IMR-90 (cell line): ENCODE measurements at regions not wholly inside any gene's neighbourhood (a gene's known extent, or its start where the extent isn't known, plus 50 kb on each side); places are given as distances from the start of the nearest gene placed in this dataset.

ENCODE experiments used
- ATAC-seq: fragments of 200-7000 bp; cut with Tn5 transposase; 2 replicates; pipeline ENCODE4 v1.9.1; 2020; ENCODE audit warnings: low read depth, mild to moderate bottlenecking, moderate library complexity
- BruUV-seq: library from RNA; stranded (reverse); fragments of 400-500 nt; replicated peaks from 2 replicates; lab custom pipeline; 2021; lab: Mats Ljungman, UMichigan
- CTCF ChIA-PET: fragments of 300-600 bp; formaldehyde crosslinking; extraction: SDS; loops from one replicate; lab custom pipeline; 2021; ENCODE audit warnings: antibody characterized with exemption; lab: Yijun Ruan, JAX
- POLR2A ChIA-PET: fragments of 300-600 bp; sonication (Branson Sonifier 250); formaldehyde crosslinking; loops from one replicate; lab custom pipeline; 2022; ENCODE audit warnings: antibody characterized with exemption; ENCODE audit not compliant: unreplicated experiment; lab: Charles Lee
- DNase-seq: peaks from one replicate; pipeline ENCODE4 v3.0.0; 2013
- H2AFZ ChIP-seq: replicated peaks from 2 replicates; pipeline ENCODE3; 2013; ENCODE audit warnings: low read length, mild to moderate bottlenecking; ENCODE audit not compliant: poor library complexity
- H2AK5ac ChIP-seq: 2 replicates; pipeline ENCODE4 v1.6.1; 2013; ENCODE audit warnings: low read depth, low read length, inconsistent platforms
- H2AK9ac ChIP-seq: replicated peaks from 2 replicates; pipeline ENCODE3; 2013; ENCODE audit warnings: mild to moderate bottlenecking, low read depth, low read length, moderate library complexity; ENCODE audit not compliant: poor library complexity
- H2BK120ac ChIP-seq: 2 replicates; pipeline ENCODE4 v1.6.1; 2013; ENCODE audit warnings: low read depth, low read length, inconsistent platforms
- H2BK15ac ChIP-seq: 3 replicates; pipeline ENCODE4 v1.6.1; 2013; ENCODE audit warnings: low read depth, low read length, inconsistent platforms
- H2BK20ac ChIP-seq: 2 replicates; pipeline ENCODE4 v1.6.1; 2013; ENCODE audit warnings: low read depth, mild to moderate bottlenecking, inconsistent platforms, low read length, moderate library complexity
- H2BK5ac ChIP-seq: 2 replicates; pipeline ENCODE4 v1.6.1; 2013; ENCODE audit warnings: mild to moderate bottlenecking, low read depth, low read length, inconsistent platforms; ENCODE audit not compliant: poor library complexity, severe bottlenecking
- H3K14ac ChIP-seq: replicated peaks from 2 replicates; pipeline ENCODE4 v1.6.1; 2013; ENCODE audit warnings: low read depth, low read length, inconsistent platforms
- H3K18ac ChIP-seq: 2 replicates; pipeline ENCODE4 v1.6.1; 2013; ENCODE audit warnings: low read depth, low read length, control low read depth
- H3K23ac ChIP-seq: 2 replicates; pipeline ENCODE4 v1.6.1; 2013; ENCODE audit warnings: low read depth, low read length, inconsistent platforms
- H3K27ac ChIP-seq: 2 replicates; pipeline ENCODE4 v1.5.1; 2013; ENCODE audit warnings: mild to moderate bottlenecking, control low read depth, low read length; ENCODE audit not compliant: insufficient read depth
- H3K27me3 ChIP-seq: 2 replicates; pipeline ENCODE4 v1.6.1; 2013; ENCODE audit warnings: low read length; ENCODE audit not compliant: control insufficient read depth, insufficient read depth
- H3K36me3 ChIP-seq: 2 replicates; pipeline ENCODE4 v1.6.1; 2013; ENCODE audit warnings: low read length, mixed read lengths; ENCODE audit not compliant: control insufficient read depth, insufficient read depth
- H3K4ac ChIP-seq: 2 replicates; pipeline ENCODE4 v1.6.1; 2013; ENCODE audit warnings: low read depth, low read length, inconsistent platforms
- H3K4me1 ChIP-seq: 2 replicates; pipeline ENCODE4 v1.6.1; 2013; ENCODE audit warnings: low read length, mixed read lengths; ENCODE audit not compliant: control insufficient read depth, insufficient read depth
- H3K4me2 ChIP-seq: 2 replicates; pipeline ENCODE4 v1.6.1; 2013; ENCODE audit warnings: low read depth, mild to moderate bottlenecking, control low read depth, low read length, moderate library complexity
- H3K4me3 ChIP-seq: 2 replicates; pipeline ENCODE4 v1.5.1; 2013; ENCODE audit warnings: low read depth, mild to moderate bottlenecking, control low read depth, low read length, moderate library complexity; ENCODE audit not compliant: insufficient read depth
- H3K56ac ChIP-seq: 2 replicates; pipeline ENCODE4 v1.6.1; 2013; ENCODE audit warnings: low read length, inconsistent platforms; ENCODE audit not compliant: insufficient read depth; ENCODE audit errors: extremely low read depth
- H3K79me1 ChIP-seq, 2 experiments: 2 replicates each; pipeline ENCODE4 v1.6.1; 2013; ENCODE audit warnings: low read length in 2 of 2, inconsistent platforms in 1 of 2, low read depth in 1 of 2
- H3K9ac ChIP-seq: 2 replicates; pipeline ENCODE4 v1.6.1; 2013; ENCODE audit warnings: low read depth, low read length, control low read depth
- H3K9me1 ChIP-seq: 2 replicates; pipeline ENCODE4 v1.6.1; 2013; ENCODE audit warnings: low read length, inconsistent platforms; ENCODE audit not compliant: insufficient read depth
- H3K9me3 ChIP-seq: 2 replicates; pipeline ENCODE4 v1.6.1; 2013; ENCODE audit warnings: low read length; ENCODE audit not compliant: control insufficient read depth, insufficient read depth
- H4K20me1 ChIP-seq: 2 replicates; pipeline ENCODE4 v1.6.1; 2013; ENCODE audit warnings: low read length, inconsistent platforms; ENCODE audit not compliant: insufficient read depth
- H4K5ac ChIP-seq: 2 replicates; pipeline ENCODE4 v1.6.1; 2013; ENCODE audit warnings: mild to moderate bottlenecking, low read depth, low read length, control low read depth
- H4K8ac ChIP-seq, 2 experiments: 2 replicates each; pipeline ENCODE4 v1.6.1; 2013; ENCODE audit warnings: low read depth in 2 of 2, low read length in 2 of 2, control low read depth in 1 of 2, inconsistent platforms in 1 of 2
- H4K91ac ChIP-seq: 2 replicates; pipeline ENCODE4 v1.6.1; 2013; ENCODE audit warnings: low read depth, low read length, inconsistent platforms; ENCODE audit not compliant: insufficient read depth
- BHLHE40 ChIP-seq: fragments of 150-350 bp; IDR thresholded peaks from 2 replicates; pipeline ENCODE4 v1.6.1; 2016; ENCODE audit warnings: mild to moderate bottlenecking, low read depth, low read length
- CHD1 ChIP-seq: IDR thresholded peaks from 2 replicates; pipeline ENCODE4 v1.6.1; 2012; ENCODE audit warnings: low read depth, low read length, improper control_type of control experiment
- MAFK ChIP-seq: IDR thresholded peaks from 2 replicates; pipeline ENCODE4 v1.6.1; 2012; ENCODE audit warnings: low read depth, low read length, improper control_type of control experiment
- MXI1 ChIP-seq: IDR thresholded peaks from 2 replicates; pipeline ENCODE4 v1.6.1; 2012; ENCODE audit warnings: low read depth, mild to moderate bottlenecking, low read length, moderate library complexity, borderline replicate concordance
- NFE2L2 ChIP-seq: fragments of 150-350 bp; IDR thresholded peaks from 2 replicates; pipeline ENCODE4 v1.6.1; 2016; ENCODE audit warnings: low read depth, mild to moderate bottlenecking, low read length
- RAD21 ChIP-seq: IDR thresholded peaks from 2 replicates; pipeline ENCODE4 v1.6.1; 2012; ENCODE audit warnings: low read length, improper control_type of control experiment
- RCOR1 ChIP-seq: IDR thresholded peaks from 2 replicates; pipeline ENCODE4 v1.6.1; 2012; ENCODE audit warnings: mild to moderate bottlenecking, low read length, improper control_type of control experiment; ENCODE audit not compliant: insufficient replicate concordance
- WGBS, 2 experiments: methylation state at CpG; one replicate each; pipeline versions ENCODE4 v1.1.5 to v1.1.7; 2013; ENCODE audit warnings: missing lambda C conversion rate in 2 of 2; ENCODE audit not compliant: insufficient read length in 1 of 2; ENCODE audit errors: extremely low coverage in 2 of 2; 5-methylcytosine and 5-hydroxymethylcytosine counted together
- dilution Hi-C: fragments of 300-500 bp; cut with HindIII; formaldehyde crosslinking; loops from one replicate; pipeline ENCODE4 v1.14.3; 2018; ENCODE audit warnings: low sequenced_read_pairs; ENCODE audit not compliant: unreplicated experiment
- in situ Hi-C: fragments of 300-500 bp; cut with MboI; formaldehyde crosslinking; loops from 3 replicates; pipeline ENCODE4 v1.14.3; 2019; ENCODE audit warnings: low sequenced_read_pairs, inconsistent platforms, mixed read lengths
- intact Hi-C: fragments of 100-400 bp; cut with micrococcal nuclease; formaldehyde crosslinking; loops from 2 replicates; pipeline ENCODE4 v1.10.0; 2022
- TF ChIP-seq, protein P1 (sequence below): fragments of 150-350 bp; IDR thresholded peaks from 2 replicates; pipeline ENCODE4 v1.6.1; 2017; ENCODE audit warnings: mild to moderate bottlenecking, antibody characterized with exemption, low read length, low read depth

- H2BK5ac ChIP-seq, result no peak overlapping the region
- POLR2A ChIA-PET, result no interaction called here
- H3K4me3 ChIP-seq, result no peak overlapping the region
- H3K18ac ChIP-seq, result no peak overlapping the region
- H3K14ac ChIP-seq, result no peak overlapping the region
- dilution Hi-C loops (no loop called here), in situ Hi-C loops (no loop called here), intact Hi-C loops (no loop called here)
- no peak for DNase-seq
- H3K4ac ChIP-seq, result no peak overlapping the region
- CTCF ChIA-PET, result no interaction called here
- peaks cover 8% of the 10 kb centered on the region for H3K27me3 ChIP-seq
- H2AFZ ChIP-seq, result no peak overlapping the region
- no peak overlapping the region for H3K9ac ChIP-seq
- no peak overlapping the region for H2BK20ac ChIP-seq
- H2BK15ac ChIP-seq, result no peak overlapping the region
- no CpG with 5 or more reads among the region's 1 CpG for WGBS, 2 experiments
- no peaks in the 10 kb centered on the region for H3K36me3 ChIP-seq
- no peaks in the 10 kb centered on the region for H3K9me3 ChIP-seq
- no peaks in the 10 kb centered on the region for H3K79me1 ChIP-seq
- H4K8ac ChIP-seq, result no peak overlapping the region
- no peak overlapping the region for H3K4me2 ChIP-seq
- no peak overlapping the region for H3K27ac ChIP-seq
- H2BK120ac ChIP-seq, result no peak overlapping the region
- H4K5ac ChIP-seq, result no peak overlapping the region
- H3K4me1 ChIP-seq, result no peaks in the 10 kb centered on the region
- no peaks in the 10 kb centered on the region for H4K20me1 ChIP-seq
- no peak overlapping the region for H3K56ac ChIP-seq
- no peak overlapping the region for H2AK5ac ChIP-seq
- H2AK9ac ChIP-seq, result no peak overlapping the region
- BruUV-seq, result no TSS peak
- no peak overlapping the region for H3K23ac ChIP-seq
- no peak for ATAC-seq
- H4K91ac ChIP-seq, result no peak overlapping the region
- TF ChIP-seq NFE2L2 (no peak), CHD1 (no peak), MAFK (no peak), BHLHE40 (no peak), MXI1 (no peak), RCOR1 (no peak), RAD21 (no peak)
- TF ChIP-seq, protein P1, sequence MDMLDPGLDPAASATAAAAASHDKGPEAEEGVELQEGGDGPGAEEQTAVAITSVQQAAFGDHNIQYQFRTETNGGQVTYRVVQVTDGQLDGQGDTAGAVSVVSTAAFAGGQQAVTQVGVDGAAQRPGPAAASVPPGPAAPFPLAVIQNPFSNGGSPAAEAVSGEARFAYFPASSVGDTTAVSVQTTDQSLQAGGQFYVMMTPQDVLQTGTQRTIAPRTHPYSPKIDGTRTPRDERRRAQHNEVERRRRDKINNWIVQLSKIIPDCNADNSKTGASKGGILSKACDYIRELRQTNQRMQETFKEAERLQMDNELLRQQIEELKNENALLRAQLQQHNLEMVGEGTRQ, result no peak
- no peaks in the 10 kb centered on the region for H3K9me1 ChIP-seq
Measured at GRCh38 chr2:30029804-30030203, 108.4 kb upstream of the ALK start.
